ENCODE measurements at regions not wholly inside any gene's neighbourhood (a gene's known extent, or its start where the extent isn't known, plus 50 kb on each side); places are given as distances from the start of the nearest gene placed in this dataset.
A peak's percentile ranks its signal among the peaks of the same experiment; 100 is the strongest.
"Not testable (repeated sequence)": the region's sequence is repeated elsewhere in the genome, so short reads cannot be mapped to it uniquely, and the experiment has no call there.

DNA sequence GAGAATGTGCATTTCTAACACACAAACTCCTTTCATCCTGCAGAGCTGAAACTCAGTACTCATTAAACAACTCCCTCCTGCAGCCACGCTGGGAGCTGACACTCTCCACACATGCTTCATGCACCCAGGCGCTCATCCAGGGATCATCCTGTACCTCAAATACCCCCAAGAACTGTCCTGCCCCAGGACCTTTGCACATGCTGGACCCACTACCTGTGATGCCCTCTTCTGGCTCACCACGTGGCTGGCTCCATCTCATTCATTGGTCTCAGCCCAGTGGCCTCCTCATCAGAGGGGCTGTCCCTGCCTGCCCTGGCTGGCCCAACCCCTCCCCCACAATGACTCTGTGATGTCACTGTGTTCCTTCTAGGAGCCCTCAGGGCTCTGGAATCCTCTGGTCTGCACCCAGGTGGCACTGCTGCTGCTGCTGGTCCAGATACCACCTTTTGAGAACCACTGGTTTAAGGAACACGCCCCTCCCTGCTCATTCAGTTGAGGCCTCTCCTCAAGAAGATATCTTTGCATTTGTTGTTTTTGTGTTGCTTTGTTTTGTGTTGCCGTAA, 160.9 kb upstream of the FOXF1 start:
- intact Hi-C loops (cut with DNase I), result no loop called here
- Histone ChIP-seq H3K27me3 (ENCODE audit: control insufficient read depth, insufficient read depth) (no peaks in the 10 kb centered on the region), H3K4me1 (ENCODE audit: control insufficient read depth, insufficient read depth, low read length) (no peaks in the 10 kb centered on the region), H3K4me3 (ENCODE audit: low read length) (no peak overlapping the region), H3K9me3 (ENCODE audit: control insufficient read depth, low read length) (no peaks in the 10 kb centered on the region), H3K27ac (ENCODE audit: low read length) (no peak overlapping the region)
- ATAC-seq (no peak), DNase-seq (no peak)
- WGBS, result 83% methylated on average over 5 of the region's 5 CpGs

DNA sequence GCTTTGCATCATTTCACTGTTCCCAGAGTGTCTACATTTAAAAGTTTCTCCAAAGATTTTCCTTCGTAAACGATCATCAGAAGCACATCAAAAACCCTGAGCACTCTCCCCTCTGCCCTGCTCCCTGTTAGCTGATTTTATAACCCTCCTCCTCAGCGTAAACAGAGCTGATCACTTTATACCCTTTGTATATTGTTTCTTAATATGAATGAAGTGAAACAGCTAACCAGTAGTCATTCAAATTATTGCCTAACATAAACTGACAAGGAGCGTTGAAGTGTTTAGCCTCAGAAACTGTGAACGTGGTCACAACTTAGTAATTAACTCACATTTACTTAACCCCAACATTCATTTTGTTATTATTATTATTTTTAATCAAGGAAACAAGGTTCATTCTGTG, 160.0 kb upstream of the FOXF1 start:
- Histone ChIP-seq H3K27me3 (ENCODE audit: control insufficient read depth, insufficient read depth) (no peaks in the 10 kb centered on the region), H3K27ac (ENCODE audit: low read length) (no peak overlapping the region), H3K4me1 (ENCODE audit: control insufficient read depth, insufficient read depth, low read length) (no peaks in the 10 kb centered on the region), H3K4me3 (ENCODE audit: low read length) (no peak overlapping the region), H3K9me3 (ENCODE audit: control insufficient read depth, low read length) (peaks cover 1% of the 10 kb centered on the region)
- no peak for ATAC-seq
- 73% methylated on average over 5 of the region's 5 CpGs for WGBS
- intact Hi-C loops (cut with DNase I), result no loop called here
- no peak for DNase-seq

DNA sequence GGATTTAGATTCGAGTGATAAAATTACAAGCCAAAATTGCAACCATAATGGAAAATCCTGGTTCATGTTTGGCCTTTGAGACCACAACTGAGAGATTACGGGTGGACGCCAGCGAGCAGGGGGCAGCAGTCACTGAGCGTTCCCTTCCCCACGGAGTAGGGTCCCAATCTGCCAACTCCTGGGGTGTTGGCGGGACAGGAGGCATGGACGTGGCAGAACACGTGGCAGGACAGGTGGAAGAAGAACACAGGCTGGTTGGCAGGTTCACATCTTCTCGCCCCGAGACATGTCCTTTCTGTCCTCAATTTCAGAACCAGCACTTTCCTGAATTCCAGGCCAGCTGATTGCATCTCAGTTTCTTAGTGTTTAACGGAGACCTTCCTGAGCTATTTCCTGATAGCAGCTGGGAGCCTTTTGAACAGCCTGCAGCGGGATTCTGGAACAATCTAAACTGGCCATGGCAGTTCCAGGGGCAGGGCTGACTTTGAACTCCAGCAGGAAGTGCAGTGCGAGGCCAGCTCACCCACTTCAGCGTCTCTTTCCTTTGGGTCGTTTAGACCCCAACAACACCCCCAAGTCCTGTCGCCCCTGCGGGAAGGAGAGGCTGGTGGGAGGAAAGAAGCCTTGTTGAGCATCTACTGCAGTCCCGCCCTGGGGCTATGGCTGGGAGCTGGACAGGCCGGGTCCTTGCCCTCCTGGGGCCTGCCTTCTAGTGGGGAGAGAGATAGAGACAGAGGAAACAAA, 159.1 kb upstream of the FOXF1 start:
- intact Hi-C loops (cut with DNase I), result no loop called here
- Histone ChIP-seq H3K4me3 (ENCODE audit: low read length) (no peak overlapping the region), H3K9me3 (ENCODE audit: control insufficient read depth, low read length) (peaks cover 8% of the 10 kb centered on the region), H3K4me1 (ENCODE audit: control insufficient read depth, insufficient read depth, low read length) (no peaks in the 10 kb centered on the region), H3K27ac (ENCODE audit: low read length) (no peak overlapping the region), H3K27me3 (ENCODE audit: control insufficient read depth, insufficient read depth) (no peaks in the 10 kb centered on the region)
- DNase-seq, result no peak
- WGBS, result 59% methylated on average over 20 of the region's 20 CpGs
- no peak for ATAC-seq

DNA sequence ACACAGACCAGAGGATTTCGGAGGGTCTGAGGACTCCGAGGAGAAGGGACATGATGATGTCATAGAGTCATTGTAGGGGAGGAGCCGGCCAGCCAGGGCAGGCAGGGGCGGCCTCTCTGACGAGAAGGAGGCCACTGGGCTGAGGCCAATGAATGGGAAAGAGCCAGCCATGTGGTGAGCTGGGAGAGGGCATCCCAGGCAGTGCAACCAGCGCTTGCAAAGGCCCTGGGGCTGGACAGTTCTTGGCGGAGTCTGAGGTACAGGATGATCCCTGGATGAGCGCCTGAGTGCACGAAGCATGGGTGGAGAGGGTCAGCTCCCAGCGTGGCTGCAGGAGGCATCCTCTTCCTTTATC, 158.6 kb upstream of the FOXF1 start:
- ATAC-seq, result peak in 1 of 2 donors; percentile 36

DNA sequence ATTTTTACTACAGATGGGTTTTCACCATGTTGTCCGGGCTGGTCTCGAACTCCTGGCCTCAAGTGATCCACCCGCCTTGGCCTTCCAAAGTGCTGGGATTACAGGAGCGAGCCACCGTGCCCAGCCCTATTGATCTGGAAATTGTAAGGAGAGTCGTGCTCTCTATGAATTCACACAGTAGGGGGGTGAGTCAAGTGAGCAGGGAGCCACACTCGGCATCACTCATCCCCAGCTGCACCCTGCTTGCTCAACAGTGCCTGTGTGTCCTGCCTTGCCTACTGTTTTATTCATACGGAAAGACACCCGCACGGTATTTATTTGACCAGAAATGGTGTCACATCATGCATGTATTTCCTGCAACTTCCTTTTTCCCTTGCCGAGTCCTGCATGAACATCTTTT, 157.2 kb upstream of the FOXF1 start:
- H3K9me3 ChIP-seq (ENCODE audit: control insufficient read depth, low read length), result peaks cover 10% of the 10 kb centered on the region
- H3K27ac ChIP-seq (ENCODE audit: low read length), result no peak overlapping the region
- H3K27me3 ChIP-seq (ENCODE audit: control insufficient read depth, insufficient read depth), result no peaks in the 10 kb centered on the region
- H3K4me3 ChIP-seq (ENCODE audit: low read length), result no peak overlapping the region
- H3K4me1 ChIP-seq (ENCODE audit: control insufficient read depth, insufficient read depth, low read length), result no peaks in the 10 kb centered on the region
- no peak for DNase-seq
- intact Hi-C loops (cut with DNase I), result no loop called here
- 77% methylated on average over 11 of the region's 11 CpGs for WGBS
- no peak for ATAC-seq

More for the DNA sequence above, 158.6 kb upstream of the FOXF1 start:
- H3K4me1 ChIP-seq (ENCODE audit: control insufficient read depth, insufficient read depth, low read length); H3K27me3 ChIP-seq (ENCODE audit: control insufficient read depth, insufficient read depth); H3K27ac ChIP-seq (ENCODE audit: low read length); H3K9me3 ChIP-seq (ENCODE audit: control insufficient read depth, low read length); DNase-seq; intact Hi-C loops (cut with DNase I); H3K4me3 ChIP-seq (ENCODE audit: low read length): not testable (repeated sequence)
- WGBS, result 56% methylated on average over 10 of the region's 10 CpGs

DNA sequence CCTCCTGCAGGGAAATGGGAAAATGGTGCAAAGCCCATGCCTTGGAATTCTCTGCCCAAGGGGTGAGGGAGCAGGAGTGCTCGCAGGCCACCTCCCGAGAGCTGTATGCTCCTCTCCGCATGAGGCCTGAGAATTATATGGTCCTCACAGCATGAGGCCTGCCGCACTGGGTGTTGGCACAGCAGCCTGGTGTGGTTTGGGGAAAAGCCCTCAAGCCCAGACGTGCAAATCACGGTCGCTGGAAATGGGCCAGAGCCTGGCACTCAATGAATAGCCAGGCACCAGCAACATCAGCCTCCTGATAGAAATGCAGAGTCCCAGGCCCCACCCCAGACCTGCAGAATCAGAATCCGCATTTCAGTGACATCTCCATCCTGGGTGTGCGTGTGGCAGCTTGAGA, 156.4 kb upstream of the FOXF1 start:
- WGBS, result 87% methylated on average over 9 of the region's 9 CpGs
- intact Hi-C loops (cut with DNase I), result no loop called here
- no peak for DNase-seq
- no peak for ATAC-seq
- no peaks in the 10 kb centered on the region for H3K27me3 ChIP-seq (ENCODE audit: control insufficient read depth, insufficient read depth)
- H3K27ac ChIP-seq (ENCODE audit: low read length), result no peak overlapping the region
- no peaks in the 10 kb centered on the region for H3K4me1 ChIP-seq (ENCODE audit: control insufficient read depth, insufficient read depth, low read length)
- no peak overlapping the region for H3K4me3 ChIP-seq (ENCODE audit: low read length)
- peaks cover 10% of the 10 kb centered on the region for H3K9me3 ChIP-seq (ENCODE audit: control insufficient read depth, low read length)

DNA sequence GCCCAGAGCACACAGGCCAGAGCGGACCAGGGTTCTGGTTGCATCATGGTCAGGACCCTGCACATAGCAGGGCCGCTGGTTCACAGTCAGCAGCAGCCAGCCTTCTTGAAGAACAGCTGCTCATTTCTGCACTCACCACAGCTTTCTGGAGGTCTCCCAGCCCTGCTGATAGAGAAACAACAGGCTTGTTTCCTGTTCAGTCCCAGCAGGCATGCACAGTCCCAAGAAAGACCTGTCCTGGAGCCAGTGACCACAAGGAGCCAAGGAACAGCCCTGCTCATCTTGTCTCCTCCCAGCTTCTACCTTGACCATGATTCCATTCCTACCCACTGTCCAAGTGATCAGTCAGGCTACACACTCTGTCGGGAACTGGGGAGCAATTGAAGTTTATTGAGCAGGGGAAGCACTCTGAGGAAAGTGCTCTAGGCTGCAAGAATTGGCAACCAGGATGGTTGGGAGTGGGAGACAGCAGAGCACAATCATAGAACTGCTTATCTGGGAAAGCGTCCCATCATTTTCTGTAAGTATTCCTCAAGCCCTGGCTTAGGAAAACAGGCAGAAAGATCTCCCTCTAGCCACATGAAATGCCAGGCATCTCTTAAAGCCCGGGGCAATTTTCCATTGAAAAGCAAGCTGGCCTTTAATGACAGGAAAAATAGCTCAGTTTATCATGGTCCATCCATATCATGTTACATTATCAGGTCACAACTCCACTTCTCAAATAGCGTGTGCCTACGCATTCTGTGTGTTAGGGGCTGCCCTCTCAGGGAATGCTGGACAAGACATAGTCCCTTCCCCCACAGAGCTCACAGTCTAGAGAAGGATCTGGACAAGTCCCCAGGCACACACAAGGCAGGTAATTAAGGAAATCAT, 155.4 kb upstream of the FOXF1 start:
- H3K27ac ChIP-seq (ENCODE audit: low read length), result no peak overlapping the region
- WGBS, result 47% methylated on average over 7 of the region's 7 CpGs
- no peaks in the 10 kb centered on the region for H3K4me1 ChIP-seq (ENCODE audit: control insufficient read depth, insufficient read depth, low read length)
- peaks cover 10% of the 10 kb centered on the region for H3K9me3 ChIP-seq (ENCODE audit: control insufficient read depth, low read length)
- intact Hi-C loops (cut with DNase I), result no loop called here
- no peak for ATAC-seq
- no peak for DNase-seq
- H3K27me3 ChIP-seq (ENCODE audit: control insufficient read depth, insufficient read depth), result no peaks in the 10 kb centered on the region
- H3K4me3 ChIP-seq (ENCODE audit: low read length), result no peak overlapping the region

DNA sequence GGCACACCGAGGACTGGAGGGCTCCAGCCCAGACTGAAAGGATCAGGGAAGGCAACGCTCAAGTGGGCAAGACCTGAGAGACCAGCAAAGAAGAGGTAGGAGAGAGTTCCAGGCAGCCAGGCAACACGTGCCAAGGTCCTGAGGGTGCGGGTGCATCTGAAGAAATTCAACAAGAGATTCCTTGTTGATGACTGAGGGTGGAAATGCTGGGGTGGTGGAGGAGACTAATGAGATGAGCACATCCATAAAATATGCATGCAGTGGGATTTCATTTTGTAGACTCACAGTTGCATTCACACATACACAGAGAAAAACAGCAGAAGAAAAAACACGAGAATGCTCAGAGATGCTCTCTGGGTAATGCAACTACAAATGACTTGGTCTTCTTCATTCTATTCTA, 154.8 kb upstream of the FOXF1 start:
- no peak overlapping the region for H3K27ac ChIP-seq (ENCODE audit: low read length)
- H3K4me3 ChIP-seq (ENCODE audit: low read length), result no peak overlapping the region
- peaks cover 10% of the 10 kb centered on the region for H3K9me3 ChIP-seq (ENCODE audit: control insufficient read depth, low read length)
- ATAC-seq, result no peak
- H3K27me3 ChIP-seq (ENCODE audit: control insufficient read depth, insufficient read depth), result no peaks in the 10 kb centered on the region
- 87% methylated on average over 5 of the region's 5 CpGs for WGBS
- no peaks in the 10 kb centered on the region for H3K4me1 ChIP-seq (ENCODE audit: control insufficient read depth, insufficient read depth, low read length)
- DNase-seq, result no peak
- intact Hi-C loops (cut with DNase I), result no loop called here

DNA sequence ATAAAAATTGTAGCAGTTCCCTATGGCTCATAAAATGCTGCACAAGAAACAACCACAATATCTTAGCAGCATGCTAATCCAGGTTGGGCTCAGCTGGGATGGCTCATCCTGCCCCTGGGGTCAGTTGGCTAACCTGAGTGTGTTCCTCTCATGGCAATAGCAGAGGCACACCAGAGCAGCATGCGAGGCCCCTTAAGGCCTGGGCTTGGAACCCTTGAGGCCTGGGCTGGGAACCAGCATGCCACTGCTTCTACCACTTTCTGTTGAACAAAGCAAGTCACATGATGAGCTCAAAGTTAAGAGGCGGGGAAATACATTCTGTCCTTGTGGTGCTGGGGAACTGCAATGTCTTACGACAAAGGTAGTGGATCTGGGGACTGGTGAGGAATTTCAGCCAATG, 154.4 kb upstream of the FOXF1 start:
- H3K27ac ChIP-seq (ENCODE audit: low read length), result no peak overlapping the region

DNA sequence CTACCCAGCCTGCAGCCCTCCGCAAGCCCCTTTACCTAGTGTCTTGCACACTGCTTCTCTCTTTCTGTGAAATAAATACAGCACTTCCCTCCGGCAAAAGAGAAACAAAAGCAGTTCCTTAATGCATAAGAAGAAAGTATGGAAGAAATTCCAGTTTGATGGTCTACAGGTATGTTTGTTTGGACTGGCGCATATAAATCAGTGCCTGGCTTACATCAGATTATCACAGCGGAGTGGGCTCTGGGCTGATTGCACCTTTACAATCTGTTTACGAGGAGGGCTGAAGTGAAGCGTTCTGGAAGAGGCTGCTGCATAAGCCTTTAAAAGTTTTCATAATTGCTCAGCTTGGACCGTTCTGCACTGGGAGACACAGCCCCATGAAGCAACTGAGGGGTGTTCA, 153.5 kb upstream of the FOXF1 start:
- WGBS, result 79% methylated on average over 7 of the region's 7 CpGs
- ATAC-seq (no peak), DNase-seq (no peak)
- Histone ChIP-seq H3K9me3 (ENCODE audit: control insufficient read depth, low read length) (peaks cover 10% of the 10 kb centered on the region), H3K4me1 (ENCODE audit: control insufficient read depth, insufficient read depth, low read length) (no peaks in the 10 kb centered on the region), H3K27ac (ENCODE audit: low read length) (no peak overlapping the region), H3K27me3 (ENCODE audit: control insufficient read depth, insufficient read depth) (no peaks in the 10 kb centered on the region), H3K4me3 (ENCODE audit: low read length) (no peak overlapping the region)
- intact Hi-C loops (cut with DNase I), result no loop called here

More for the DNA sequence above, 154.4 kb upstream of the FOXF1 start:
- ATAC-seq, result no peak
- Histone ChIP-seq H3K4me1 (ENCODE audit: control insufficient read depth, insufficient read depth, low read length) (no peaks in the 10 kb centered on the region), H3K4me3 (ENCODE audit: low read length) (no peak overlapping the region), H3K27me3 (ENCODE audit: control insufficient read depth, insufficient read depth) (no peaks in the 10 kb centered on the region), H3K9me3 (ENCODE audit: control insufficient read depth, low read length) (peaks cover 10% of the 10 kb centered on the region)
- 96% methylated on average over 3 of the region's 3 CpGs for WGBS
- intact Hi-C loops (cut with DNase I), result no loop called here
- DNase-seq, result no peak

DNA sequence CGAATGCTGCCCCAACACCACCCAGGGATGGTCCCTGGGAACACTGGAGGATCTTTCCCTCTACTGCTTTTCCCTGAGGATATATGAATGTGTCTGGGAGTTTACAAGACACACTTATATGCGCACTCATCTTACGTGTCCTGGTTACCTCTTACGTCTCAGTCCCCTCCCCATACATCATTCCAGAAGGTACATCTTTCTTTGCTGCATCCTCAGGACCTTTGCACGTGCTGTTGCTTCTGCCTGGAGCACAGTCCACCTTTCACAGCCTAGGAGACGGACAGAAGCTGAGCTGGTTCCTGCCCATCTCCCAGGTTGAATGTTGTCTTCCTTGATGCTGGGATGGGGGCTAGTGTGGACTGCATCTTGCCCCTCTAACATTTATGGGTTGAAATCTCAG, 153.0 kb upstream of the FOXF1 start:
- 91% methylated on average over 6 of the region's 6 CpGs for WGBS
- H3K4me3 ChIP-seq (ENCODE audit: low read length), result no peak overlapping the region
- no peaks in the 10 kb centered on the region for H3K4me1 ChIP-seq (ENCODE audit: control insufficient read depth, insufficient read depth, low read length)
- peaks cover 10% of the 10 kb centered on the region for H3K9me3 ChIP-seq (ENCODE audit: control insufficient read depth, low read length)
- DNase-seq (no peak), ATAC-seq (no peak)
- H3K27ac ChIP-seq (ENCODE audit: low read length), result no peak overlapping the region
- H3K27me3 ChIP-seq (ENCODE audit: control insufficient read depth, insufficient read depth), result no peaks in the 10 kb centered on the region
- intact Hi-C loops (cut with DNase I), result no loop called here

All from right cardiac atrium (tissue), 5 donors.